ENCODE measurements at regions not wholly inside any gene's neighbourhood (a gene's known extent, or its start where the extent isn't known, plus 50 kb on each side); places are given as distances from the start of the nearest gene placed in this dataset.

GRCh38 chr11:96627376-96627775 lies 237.6 kb downstream of the JRKL start:
- H3K18ac ChIP-seq (ENCODE audit: insufficient read length, low read depth, low read length) = no peak overlapping the region
- no peak overlapping the region for H2AK5ac ChIP-seq (ENCODE audit: insufficient read length, low read length)
- H4K20me1 ChIP-seq (ENCODE audit: control insufficient read depth, insufficient read depth, insufficient read length) = no peaks in the 10 kb centered on the region
- no CpG with 5 or more reads among the region's 2 CpGs for WGBS (ENCODE audit: extremely low coverage, insufficient read length, low lambda C conversion rate)
- peaks cover 14 to 18% of the 10 kb centered on the region in 2 experiments for H3K9me3 Mint-ChIP-seq
- no peak overlapping the region for H3K27ac Mint-ChIP-seq
- peaks cover 8 to 18% (median 18%) of the 10 kb centered on the region in 3 experiments for H3K36me3 Mint-ChIP-seq (ENCODE audit: insufficient read depth in 1 of 3, low read depth in 3 of 3)
- H3K23ac ChIP-seq (ENCODE audit: insufficient read length, low read depth, low read length) = no peak overlapping the region
- no peak overlapping the region for H2AFZ ChIP-seq (ENCODE audit: low read length)
- H4K5ac ChIP-seq (ENCODE audit: insufficient read length, low read depth, low read length) = no peak overlapping the region
- H3K79me2 ChIP-seq (ENCODE audit: insufficient read depth, low read length) = no peaks in the 10 kb centered on the region
- H3K4me2 ChIP-seq (ENCODE audit: insufficient read depth, insufficient read length, low read length) = no peak overlapping the region
- H3K27ac ChIP-seq (ENCODE audit: insufficient read length, low read depth, low read length) = no peak overlapping the region
- H2BK5ac ChIP-seq (ENCODE audit: insufficient read length, low read length) = no peak overlapping the region
- no peak overlapping the region for H3K9ac ChIP-seq (ENCODE audit: extremely low read depth, insufficient read length, low read length)
- TF ChIP-seq, protein P1, sequence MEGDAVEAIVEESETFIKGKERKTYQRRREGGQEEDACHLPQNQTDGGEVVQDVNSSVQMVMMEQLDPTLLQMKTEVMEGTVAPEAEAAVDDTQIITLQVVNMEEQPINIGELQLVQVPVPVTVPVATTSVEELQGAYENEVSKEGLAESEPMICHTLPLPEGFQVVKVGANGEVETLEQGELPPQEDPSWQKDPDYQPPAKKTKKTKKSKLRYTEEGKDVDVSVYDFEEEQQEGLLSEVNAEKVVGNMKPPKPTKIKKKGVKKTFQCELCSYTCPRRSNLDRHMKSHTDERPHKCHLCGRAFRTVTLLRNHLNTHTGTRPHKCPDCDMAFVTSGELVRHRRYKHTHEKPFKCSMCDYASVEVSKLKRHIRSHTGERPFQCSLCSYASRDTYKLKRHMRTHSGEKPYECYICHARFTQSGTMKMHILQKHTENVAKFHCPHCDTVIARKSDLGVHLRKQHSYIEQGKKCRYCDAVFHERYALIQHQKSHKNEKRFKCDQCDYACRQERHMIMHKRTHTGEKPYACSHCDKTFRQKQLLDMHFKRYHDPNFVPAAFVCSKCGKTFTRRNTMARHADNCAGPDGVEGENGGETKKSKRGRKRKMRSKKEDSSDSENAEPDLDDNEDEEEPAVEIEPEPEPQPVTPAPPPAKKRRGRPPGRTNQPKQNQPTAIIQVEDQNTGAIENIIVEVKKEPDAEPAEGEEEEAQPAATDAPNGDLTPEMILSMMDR (conservative IDR thresholded peaks at IDR 0.05) = no peak
- no peaks in the 10 kb centered on the region for H3K79me1 ChIP-seq (ENCODE audit: insufficient read depth, low read depth, low read length, poor library complexity, severe bottlenecking)
- no peaks in the 10 kb centered on the region for H3K27me3 ChIP-seq (ENCODE audit: insufficient read depth, low read length)
- H2BK120ac ChIP-seq (ENCODE audit: low read depth, low read length, poor library complexity, severe bottlenecking) = no peak overlapping the region
- no peaks in the 10 kb centered on the region for H3K27me3 Mint-ChIP-seq (ENCODE audit: low read depth)
- no peak overlapping the region for H2BK15ac ChIP-seq (ENCODE audit: low read depth, low read length)
- no peak overlapping the region for H2BK20ac ChIP-seq (ENCODE audit: low read depth, low read length, poor library complexity, severe bottlenecking)
- no peak overlapping the region for H3K4me3 Mint-ChIP-seq
- no peak for DNase-seq
- no peak overlapping the region for H3K14ac ChIP-seq (ENCODE audit: insufficient read depth, low read length)
- H4K91ac ChIP-seq (ENCODE audit: insufficient read length, low read depth, low read length) = no peak overlapping the region
- H3K56ac ChIP-seq (ENCODE audit: insufficient read length, low read depth, low read length) = no peak overlapping the region
- no peaks in the 10 kb centered on the region for H3K4me1 ChIP-seq (ENCODE audit: insufficient read depth, low read length)
- H3K4ac ChIP-seq (ENCODE audit: low read depth, low read length) = no peak overlapping the region
- H2BK12ac ChIP-seq (ENCODE audit: insufficient read length, low read depth, low read length) = no peak overlapping the region
- H3K9me3 ChIP-seq (ENCODE audit: control insufficient read depth, low read depth, low read length) = peaks cover 13% of the 10 kb centered on the region
- no peaks in the 10 kb centered on the region for H3K23me2 ChIP-seq (ENCODE audit: insufficient read length, low read depth, low read length, poor library complexity, severe bottlenecking)
- no peaks in the 10 kb centered on the region for H3K4me1 Mint-ChIP-seq
- H4K8ac ChIP-seq (replicated peaks; ENCODE audit: insufficient read length, low read depth, low read length) = no peak overlapping the region
- no peak overlapping the region for H3T11ph ChIP-seq (ENCODE audit: low read length)
